ENCODE measurements at regions not wholly inside any gene's neighbourhood (a gene's known extent, or its start where the extent isn't known, plus 50 kb on each side); places are given as distances from the start of the nearest gene placed in this dataset.
"Not testable (repeated sequence)": the region's sequence is repeated elsewhere in the genome, so short reads cannot be mapped to it uniquely, and the experiment has no call there.

DNA sequence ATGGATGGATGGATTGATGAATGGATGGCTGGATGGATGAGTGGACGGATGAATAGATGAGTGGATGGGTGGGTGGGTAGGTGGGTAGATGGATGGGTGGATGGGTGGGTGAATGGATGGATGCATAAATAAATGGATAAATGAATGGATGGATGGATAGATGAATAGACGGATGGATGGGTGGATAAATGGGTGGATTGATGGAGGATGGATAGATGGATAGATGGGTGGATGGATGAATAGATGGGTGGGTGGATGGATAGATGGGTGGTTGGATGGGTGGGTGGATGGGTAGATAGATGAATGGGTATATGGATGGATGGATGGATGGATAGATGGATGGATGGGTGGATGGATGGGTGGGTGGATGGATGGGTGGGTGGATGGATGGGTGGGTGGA is 84.9 kb upstream of the ZNF536 start:
- intact Hi-C loops (cut with micrococcal nuclease), result no loop called here
- no peak for DNase-seq (ENCODE audit: unreplicated experiment)
- no peaks in the 10 kb centered on the region for H3K4me1 Mint-ChIP-seq (ENCODE audit: insufficient read depth, unreplicated experiment)
- no peak overlapping the region for H3K27ac Mint-ChIP-seq (ENCODE audit: low read depth, unreplicated experiment)
- no TSS peak for BruUV-seq (replicated peaks)
- H3K36me3 Mint-ChIP-seq (ENCODE audit: insufficient read depth, unreplicated experiment), result no peaks in the 10 kb centered on the region
- no peak overlapping the region for H3K4me3 Mint-ChIP-seq (ENCODE audit: unreplicated experiment)
- TF ChIP-seq, protein P1, sequence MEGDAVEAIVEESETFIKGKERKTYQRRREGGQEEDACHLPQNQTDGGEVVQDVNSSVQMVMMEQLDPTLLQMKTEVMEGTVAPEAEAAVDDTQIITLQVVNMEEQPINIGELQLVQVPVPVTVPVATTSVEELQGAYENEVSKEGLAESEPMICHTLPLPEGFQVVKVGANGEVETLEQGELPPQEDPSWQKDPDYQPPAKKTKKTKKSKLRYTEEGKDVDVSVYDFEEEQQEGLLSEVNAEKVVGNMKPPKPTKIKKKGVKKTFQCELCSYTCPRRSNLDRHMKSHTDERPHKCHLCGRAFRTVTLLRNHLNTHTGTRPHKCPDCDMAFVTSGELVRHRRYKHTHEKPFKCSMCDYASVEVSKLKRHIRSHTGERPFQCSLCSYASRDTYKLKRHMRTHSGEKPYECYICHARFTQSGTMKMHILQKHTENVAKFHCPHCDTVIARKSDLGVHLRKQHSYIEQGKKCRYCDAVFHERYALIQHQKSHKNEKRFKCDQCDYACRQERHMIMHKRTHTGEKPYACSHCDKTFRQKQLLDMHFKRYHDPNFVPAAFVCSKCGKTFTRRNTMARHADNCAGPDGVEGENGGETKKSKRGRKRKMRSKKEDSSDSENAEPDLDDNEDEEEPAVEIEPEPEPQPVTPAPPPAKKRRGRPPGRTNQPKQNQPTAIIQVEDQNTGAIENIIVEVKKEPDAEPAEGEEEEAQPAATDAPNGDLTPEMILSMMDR (IDR thresholded peaks at IDR 0.05; ENCODE audit: unreplicated experiment), result no peak
- peaks cover 49% of the 10 kb centered on the region for H3K9me3 Mint-ChIP-seq (ENCODE audit: unreplicated experiment)
- CTCF ChIA-PET, result no interaction called here
- POLR2A ChIA-PET, result no interaction called here
- no peaks in the 10 kb centered on the region for H3K27me3 Mint-ChIP-seq (ENCODE audit: insufficient read depth, unreplicated experiment)

DNA sequence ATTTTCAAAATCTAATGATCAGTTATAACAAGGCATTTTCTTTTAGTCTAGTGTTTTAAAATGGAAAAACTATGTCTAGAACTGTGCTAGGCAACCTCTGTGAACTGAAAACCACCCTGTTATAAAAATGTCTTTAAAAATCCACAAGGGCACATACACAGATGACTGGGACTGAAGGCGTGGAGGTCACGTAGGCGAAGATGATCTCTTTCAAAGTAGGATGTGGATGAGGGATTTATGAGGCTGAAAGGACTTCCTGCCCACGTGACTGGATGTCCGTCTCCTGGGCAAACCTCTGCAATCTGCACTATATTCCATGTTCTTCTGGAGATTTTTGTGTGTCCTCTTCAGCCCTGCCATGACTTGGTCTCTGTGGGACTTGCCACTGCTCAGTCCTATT is 84.2 kb upstream of the ZNF536 start:
- Mint-ChIP-seq H3K27ac (ENCODE audit: low read depth, unreplicated experiment) (no peak overlapping the region), H3K4me1 (ENCODE audit: insufficient read depth, unreplicated experiment) (no peaks in the 10 kb centered on the region), H3K9me3 (ENCODE audit: unreplicated experiment) (peaks cover 55% of the 10 kb centered on the region), H3K27me3 (ENCODE audit: insufficient read depth, unreplicated experiment) (no peaks in the 10 kb centered on the region), H3K36me3 (ENCODE audit: insufficient read depth, unreplicated experiment) (no peaks in the 10 kb centered on the region), H3K4me3 (ENCODE audit: unreplicated experiment) (no peak overlapping the region)
- POLR2A ChIA-PET, result no interaction called here
- CTCF ChIA-PET, result interaction anchor here (0.6 kb wide), 1 partner anchor 358 kb away, joined by 5 read pairs; no protein-coding TSS in a partner anchor
- no TSS peak for BruUV-seq (replicated peaks)
- DNase-seq (ENCODE audit: unreplicated experiment), result no peak
- intact Hi-C loops (cut with micrococcal nuclease), result no loop called here
- TF ChIP-seq, protein P1 (IDR thresholded peaks at IDR 0.05; ENCODE audit: unreplicated experiment), result no peak

DNA sequence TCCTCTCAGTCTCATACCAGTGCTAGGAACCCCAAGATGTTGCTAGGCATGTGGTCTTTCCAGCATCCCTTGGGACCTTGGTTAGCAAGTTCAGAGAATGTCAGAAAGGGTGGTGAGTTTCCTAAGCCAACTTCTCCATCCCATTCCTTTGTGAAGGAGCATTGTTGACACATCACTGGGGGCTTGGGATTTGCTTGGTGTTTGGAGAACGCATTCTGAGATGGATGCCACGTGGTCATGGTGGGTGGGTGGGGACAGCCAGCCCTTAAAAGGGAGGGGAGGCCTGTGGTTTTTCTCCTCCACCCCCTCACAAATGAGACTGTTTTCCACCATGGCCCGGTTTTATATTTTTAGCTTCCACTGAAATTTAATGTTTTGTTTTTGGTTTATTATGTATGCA is 83.3 kb upstream of the ZNF536 start:
- peaks cover 50% of the 10 kb centered on the region for H3K9me3 Mint-ChIP-seq (ENCODE audit: unreplicated experiment)
- no peaks in the 10 kb centered on the region for H3K27me3 Mint-ChIP-seq (ENCODE audit: insufficient read depth, unreplicated experiment)
- POLR2A ChIA-PET, result no interaction called here
- DNase-seq (ENCODE audit: unreplicated experiment), result no peak
- no peak overlapping the region for H3K4me3 Mint-ChIP-seq (ENCODE audit: unreplicated experiment)
- H3K4me1 Mint-ChIP-seq (ENCODE audit: insufficient read depth, unreplicated experiment), result no peaks in the 10 kb centered on the region
- no TSS peak for BruUV-seq (replicated peaks)
- intact Hi-C loops (cut with micrococcal nuclease), result no loop called here
- H3K27ac Mint-ChIP-seq (ENCODE audit: low read depth, unreplicated experiment), result no peak overlapping the region
- no peaks in the 10 kb centered on the region for H3K36me3 Mint-ChIP-seq (ENCODE audit: insufficient read depth, unreplicated experiment)
- CTCF ChIA-PET, result no interaction called here
- TF ChIP-seq, protein P1 (IDR thresholded peaks at IDR 0.05; ENCODE audit: unreplicated experiment), result no peak

DNA sequence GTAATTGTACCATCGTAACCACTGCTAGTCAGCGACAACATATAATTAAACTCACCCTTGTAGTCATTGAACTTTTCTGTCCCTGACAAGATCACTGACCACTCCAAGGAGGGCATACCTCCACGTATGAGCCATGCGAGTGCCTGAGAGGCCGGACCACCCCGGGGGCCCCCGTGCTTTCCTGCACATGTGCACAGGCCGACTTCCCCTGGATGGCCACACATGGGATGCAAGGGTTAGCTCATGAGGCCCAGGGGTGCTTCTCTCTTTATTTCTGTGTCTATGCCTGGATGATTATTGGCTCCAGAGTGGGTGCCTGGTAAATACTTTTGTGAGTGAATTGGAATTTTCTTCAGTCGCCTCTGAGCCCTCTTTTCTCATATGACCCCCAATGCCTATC is 82.8 kb upstream of the ZNF536 start:
- no peak for DNase-seq (ENCODE audit: unreplicated experiment)
- H3K36me3 Mint-ChIP-seq (ENCODE audit: insufficient read depth, unreplicated experiment), result no peaks in the 10 kb centered on the region
- TF ChIP-seq, protein P1 (IDR thresholded peaks at IDR 0.05; ENCODE audit: unreplicated experiment), result no peak
- H3K4me1 Mint-ChIP-seq (ENCODE audit: insufficient read depth, unreplicated experiment), result no peaks in the 10 kb centered on the region
- peaks cover 54% of the 10 kb centered on the region for H3K9me3 Mint-ChIP-seq (ENCODE audit: unreplicated experiment)
- CTCF ChIA-PET, result no interaction called here
- intact Hi-C loops (cut with micrococcal nuclease), result no loop called here
- no TSS peak for BruUV-seq (replicated peaks)
- POLR2A ChIA-PET, result no interaction called here
- no peak overlapping the region for H3K4me3 Mint-ChIP-seq (ENCODE audit: unreplicated experiment)
- no peak overlapping the region for H3K27ac Mint-ChIP-seq (ENCODE audit: low read depth, unreplicated experiment)
- H3K27me3 Mint-ChIP-seq (ENCODE audit: insufficient read depth, unreplicated experiment), result no peaks in the 10 kb centered on the region

DNA sequence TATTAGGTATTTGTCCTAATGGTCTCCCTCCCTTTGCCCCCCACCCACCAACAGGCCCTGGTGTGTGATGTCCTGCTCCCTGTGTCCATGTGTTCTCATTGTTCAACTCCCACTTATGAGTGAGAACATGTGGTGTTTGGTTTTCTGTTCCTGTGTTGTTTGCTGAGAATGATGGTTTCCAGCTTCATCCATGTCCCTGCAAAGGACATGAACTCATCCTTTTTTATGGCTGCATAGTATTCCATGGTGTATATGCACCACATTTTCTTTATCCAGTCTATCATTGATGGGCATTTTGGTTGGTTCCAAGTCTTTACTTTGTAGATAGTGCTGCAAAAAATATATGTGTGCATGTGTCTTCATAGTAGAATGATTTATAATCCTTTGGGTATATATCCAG is 81.4 kb upstream of the ZNF536 start:
- H3K4me1 Mint-ChIP-seq (ENCODE audit: insufficient read depth, unreplicated experiment); BruUV-seq (replicated peaks); H3K27ac Mint-ChIP-seq (ENCODE audit: low read depth, unreplicated experiment); H3K36me3 Mint-ChIP-seq (ENCODE audit: insufficient read depth, unreplicated experiment); DNase-seq (ENCODE audit: unreplicated experiment); H3K27me3 Mint-ChIP-seq (ENCODE audit: insufficient read depth, unreplicated experiment); POLR2A ChIA-PET; intact Hi-C loops (cut with micrococcal nuclease); H3K4me3 Mint-ChIP-seq (ENCODE audit: unreplicated experiment); CTCF ChIA-PET: not testable (repeated sequence)
- H3K9me3 Mint-ChIP-seq (ENCODE audit: unreplicated experiment), result peaks cover 60% of the 10 kb centered on the region
